Thyroid gland (tissue), 4 donors: ENCODE measurements at regions not wholly inside any gene's neighbourhood (a gene's known extent, or its start where the extent isn't known, plus 50 kb on each side); places are given as distances from the start of the nearest gene placed in this dataset.

Experiments
- POLR2A ChIP-seq, 2 donors: fragments of 450-650 bp; IDR thresholded peaks; one replicate each; pipeline ENCODE4 v1.6.1; 2017; ENCODE audit warnings: antibody characterized with exemption in 2 of 2, mild to moderate bottlenecking in 2 of 2, moderate library complexity in 1 of 2
- TF ChIP-seq, protein P1 (sequence below), 6 experiments: fragments of 200-600 bp in 3 of 6; fragments of 450-650 bp in 3 of 6; sonication (generic) in 3 of 6; IDR thresholded peaks; one replicate each; pipeline ENCODE4 v1.5.1; 2016 to 2019; ENCODE audit warnings: antibody characterized with exemption in 6 of 6, mild to moderate bottlenecking in 2 of 6, inconsistent platforms in 1 of 6, moderate library complexity in 1 of 6

DNA sequence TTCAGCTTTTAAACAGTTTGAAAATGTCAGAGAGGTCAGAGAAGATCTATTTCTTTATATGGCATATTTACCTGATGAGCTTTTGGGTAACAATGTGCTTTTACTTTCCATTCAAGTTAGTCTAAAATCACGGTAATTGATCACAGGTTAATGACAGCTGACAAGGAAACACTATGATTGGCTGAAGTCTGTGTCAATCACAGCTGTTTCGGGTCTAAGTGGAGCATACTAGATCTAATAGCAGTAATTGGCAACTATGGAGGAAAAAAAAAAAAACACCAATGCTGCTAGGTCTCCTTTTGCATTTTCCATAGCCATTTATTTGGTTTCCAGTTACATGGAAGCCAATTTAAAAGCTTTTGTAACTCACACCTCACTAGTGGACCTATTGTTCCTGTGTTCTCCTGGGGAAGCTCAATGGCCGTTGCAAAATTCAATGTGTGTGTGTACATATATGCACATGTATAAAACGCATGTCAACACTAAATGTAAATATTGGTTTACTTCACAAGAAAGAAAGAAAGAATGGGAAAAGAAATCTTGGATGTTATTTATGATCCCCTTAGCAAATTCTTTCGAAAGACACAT, 568.3 kb upstream of the ZFHX3 start:
- TF ChIP-seq, protein P1, sequence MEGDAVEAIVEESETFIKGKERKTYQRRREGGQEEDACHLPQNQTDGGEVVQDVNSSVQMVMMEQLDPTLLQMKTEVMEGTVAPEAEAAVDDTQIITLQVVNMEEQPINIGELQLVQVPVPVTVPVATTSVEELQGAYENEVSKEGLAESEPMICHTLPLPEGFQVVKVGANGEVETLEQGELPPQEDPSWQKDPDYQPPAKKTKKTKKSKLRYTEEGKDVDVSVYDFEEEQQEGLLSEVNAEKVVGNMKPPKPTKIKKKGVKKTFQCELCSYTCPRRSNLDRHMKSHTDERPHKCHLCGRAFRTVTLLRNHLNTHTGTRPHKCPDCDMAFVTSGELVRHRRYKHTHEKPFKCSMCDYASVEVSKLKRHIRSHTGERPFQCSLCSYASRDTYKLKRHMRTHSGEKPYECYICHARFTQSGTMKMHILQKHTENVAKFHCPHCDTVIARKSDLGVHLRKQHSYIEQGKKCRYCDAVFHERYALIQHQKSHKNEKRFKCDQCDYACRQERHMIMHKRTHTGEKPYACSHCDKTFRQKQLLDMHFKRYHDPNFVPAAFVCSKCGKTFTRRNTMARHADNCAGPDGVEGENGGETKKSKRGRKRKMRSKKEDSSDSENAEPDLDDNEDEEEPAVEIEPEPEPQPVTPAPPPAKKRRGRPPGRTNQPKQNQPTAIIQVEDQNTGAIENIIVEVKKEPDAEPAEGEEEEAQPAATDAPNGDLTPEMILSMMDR (IDR thresholded peaks at IDR 0.05): no peak
- TF ChIP-seq POLR2A (IDR thresholded peaks at IDR 0.05): no peak
